Gastroesophageal sphincter (tissue), 4 donors: ENCODE measurements at regions not wholly inside any gene's neighbourhood (a gene's known extent, or its start where the extent isn't known, plus 50 kb on each side); places are given as distances from the start of the nearest gene placed in this dataset.

Source experiments
- ATAC-seq: fragments of 150-250 bp; one replicate; pipeline ENCODE4 v1.9.1; 2016; ENCODE audit warnings: mild to moderate bottlenecking, moderate library complexity
- H3K27ac ChIP-seq, 4 donors: fragments of 200-600 bp; sonication (generic) in 3 of 4; 1 replicate in 3 of 4; 2 replicates in 1 of 4; pipeline ENCODE4 v1.5.1; 2016 to 2019
- H3K27me3 ChIP-seq: fragments of 200-600 bp; sonication (generic); one replicate; pipeline ENCODE4 v1.5.1; 2019
- H3K36me3 ChIP-seq, 2 donors: fragments of 200-600 bp; sonication (generic); one replicate each; pipeline ENCODE4 v1.5.1; 2019; ENCODE audit warnings: control low read depth in 1 of 2
- H3K4me1 ChIP-seq, 3 donors: fragments of 200-600 bp; sonication (generic); 1 replicate in 2 of 3; 2 replicates in 1 of 3; pipeline ENCODE4 v1.5.1; 2016 to 2019; ENCODE audit warnings: control low read depth in 2 of 3
- H3K4me3 ChIP-seq, 2 donors: fragments of 200-600 bp; sonication (generic); one replicate each; pipeline ENCODE4 v1.5.1; 2019; ENCODE audit warnings: mild to moderate bottlenecking in 1 of 2, moderate library complexity in 1 of 2
- H3K9me3 ChIP-seq, 3 donors: fragments of 200-600 bp; sonication (generic); one replicate each; pipeline ENCODE4 v1.5.1; 2017 to 2019; ENCODE audit warnings: control low read depth in 2 of 3
- CTCF ChIP-seq, 4 experiments: fragments of 200-600 bp in 2 of 4; fragments of 450-650 bp in 2 of 4; sonication (generic) in 1 of 4; IDR thresholded peaks; one replicate each; pipeline ENCODE4 v1.5.1; 2017 to 2019; ENCODE audit warnings: antibody characterized with exemption in 4 of 4, mild to moderate bottlenecking in 2 of 4, moderate library complexity in 2 of 4
- EP300 ChIP-seq: sonication (generic); formaldehyde crosslinking; IDR thresholded peaks from one replicate; pipeline ENCODE4 v1.6.1; 2017; ENCODE audit warnings: antibody characterized with exemption, mild to moderate bottlenecking
- POLR2A ChIP-seq, 2 donors: fragments of 450-650 bp; IDR thresholded peaks; one replicate each; pipeline ENCODE4 v1.6.1; 2017; ENCODE audit warnings: antibody characterized with exemption in 2 of 2, mild to moderate bottlenecking in 2 of 2, moderate library complexity in 1 of 2
- POLR2AphosphoS5 ChIP-seq: sonication (generic); formaldehyde crosslinking; IDR thresholded peaks from one replicate; pipeline ENCODE4 v1.6.1; 2017; ENCODE audit warnings: antibody characterized with exemption
- WGBS, 2 donors: methylation state at CpG; one replicate each; pipeline ENCODE4 v1.1.5; 2018; ENCODE audit warnings: low coverage in 1 of 2; 5-methylcytosine and 5-hydroxymethylcytosine counted together

DNA sequence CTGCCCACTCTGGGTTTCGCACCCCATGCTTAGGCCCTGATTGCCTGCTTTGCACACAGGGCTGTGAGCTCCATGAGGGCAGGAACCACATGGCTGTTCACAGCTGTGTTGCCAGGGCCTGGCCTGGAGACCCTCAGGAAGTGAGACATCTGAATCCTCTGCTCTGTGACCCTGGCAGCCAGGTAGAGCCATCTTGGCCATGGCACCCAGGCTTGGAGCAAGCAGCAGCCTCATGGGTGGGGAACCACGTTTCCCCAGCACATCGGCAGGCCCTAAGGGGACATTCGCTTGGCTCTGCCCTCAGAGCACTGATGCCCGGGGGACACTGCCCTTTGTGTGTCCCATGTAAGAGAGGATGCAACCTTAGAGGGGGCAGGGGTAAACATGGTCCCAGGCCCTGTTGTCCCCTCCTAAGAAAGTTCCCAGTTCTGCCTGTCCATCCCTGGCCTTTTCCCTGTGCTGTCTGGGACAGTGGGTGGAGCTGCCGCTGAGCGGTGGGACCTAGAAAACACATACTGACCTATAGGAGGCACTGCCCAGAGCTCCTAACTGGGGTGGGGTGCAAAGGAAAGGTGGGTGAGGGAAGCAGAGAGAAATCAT lies 144.1 kb upstream of the IER5L start:
- 53 to 87% methylated on average over 3 of the region's 7 CpGs for WGBS, 2 donors
- peaks cover 6 to 75% (median 46%) of the 10 kb centered on the region in 3 donors for H3K4me1 ChIP-seq
- no peaks in the 10 kb centered on the region for H3K36me3 ChIP-seq
- H3K9me3 ChIP-seq: no peaks in the 10 kb centered on the region
- no peak for TF ChIP-seq POLR2AphosphoS5
- no peak for TF ChIP-seq POLR2A (IDR thresholded peaks at IDR 0.05)
- no peak for TF ChIP-seq CTCF (IDR thresholded peaks at IDR 0.05)
- no peak for TF ChIP-seq EP300
- H3K4me3 ChIP-seq: peak overlapping the region in 1 of 2 donors; percentile 52
- no peaks in the 10 kb centered on the region for H3K27me3 ChIP-seq
- no peak for ATAC-seq
- peak overlapping the region in 3 of 4 donors; percentile 81 to 87 (median 85) for H3K27ac ChIP-seq

DNA sequence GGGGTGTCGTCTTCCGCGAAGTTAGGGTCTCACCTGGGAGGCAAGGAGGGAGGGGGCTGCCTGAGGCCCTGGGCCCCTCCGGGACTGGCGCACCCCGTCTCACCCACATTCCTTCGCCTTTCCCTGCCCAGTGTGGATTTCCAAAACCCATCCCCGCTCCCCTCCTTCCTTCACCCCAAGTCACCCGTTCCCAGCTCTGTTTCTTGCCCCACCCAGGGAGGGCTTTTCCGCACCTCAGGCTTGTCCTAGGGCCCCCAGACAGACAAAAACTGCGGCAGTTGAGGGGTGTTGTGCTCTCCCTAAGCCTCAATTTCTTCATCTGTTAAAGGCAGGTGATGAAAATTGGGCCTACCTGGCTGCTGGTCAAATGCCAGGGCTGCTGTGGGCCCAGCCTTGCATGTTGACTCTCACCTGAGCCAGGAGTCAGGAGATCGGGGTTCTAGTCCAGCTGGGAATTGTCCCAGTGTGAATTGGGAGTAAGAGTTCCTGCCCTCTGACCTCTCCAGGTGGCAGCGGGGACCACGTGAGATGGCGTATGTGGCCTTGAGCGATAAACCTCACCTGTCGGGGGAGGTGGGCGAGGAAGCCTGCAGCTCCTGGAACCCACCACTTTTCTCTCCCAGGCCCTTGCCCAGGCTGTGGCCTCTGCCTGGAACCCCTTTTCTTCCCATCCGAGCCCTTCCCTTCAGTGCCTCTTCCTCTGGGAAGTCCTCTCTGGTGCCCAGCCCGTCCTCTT lies 143.4 kb upstream of the IER5L start:
- no peak for ATAC-seq
- TF ChIP-seq POLR2A (IDR thresholded peaks at IDR 0.05) (no peak), EP300 (no peak), CTCF (IDR thresholded peaks at IDR 0.05) (no peak), POLR2AphosphoS5 (no peak)

GRCh38 chr9:129320575-129321285 lies 142.7 kb upstream of the IER5L start:
- Histone ChIP-seq H3K36me3 (no peaks in the 10 kb centered on the region), H3K9me3 (no peaks in the 10 kb centered on the region), H3K4me1 (peaks cover 6 to 89% (median 55%) of the 10 kb centered on the region in 3 donors), H3K4me3 (peak overlapping the region; percentile 15 to 52), H3K27me3 (no peaks in the 10 kb centered on the region), H3K27ac (peak overlapping the region; percentile 35 to 87 (median 83))
- TF ChIP-seq EP300: no peak
- TF ChIP-seq CTCF (IDR thresholded peaks at IDR 0.05): peak in 3 of 4 experiments; percentile 33 to 54 (median 50)
- TF ChIP-seq POLR2A (IDR thresholded peaks at IDR 0.05): peak in 1 of 2 donors; percentile 53
- ATAC-seq: peak; percentile 77
- 1 to 9% methylated on average over 9 to 11 of the region's 46 CpGs for WGBS, 2 donors

More for the DNA sequence above, 143.4 kb upstream of the IER5L start:
- WGBS, 2 donors: 90 to 100% methylated on average over 3 to 14 of the region's 20 CpGs
- H3K4me3 ChIP-seq: peak overlapping the region; percentile 15 to 52
- H3K27ac ChIP-seq: peak overlapping the region; percentile 3 to 87 (median 83)
- no peaks in the 10 kb centered on the region for H3K9me3 ChIP-seq
- no peaks in the 10 kb centered on the region for H3K27me3 ChIP-seq
- H3K4me1 ChIP-seq: peaks cover 6 to 82% (median 49%) of the 10 kb centered on the region in 3 donors
- H3K36me3 ChIP-seq: no peaks in the 10 kb centered on the region

DNA sequence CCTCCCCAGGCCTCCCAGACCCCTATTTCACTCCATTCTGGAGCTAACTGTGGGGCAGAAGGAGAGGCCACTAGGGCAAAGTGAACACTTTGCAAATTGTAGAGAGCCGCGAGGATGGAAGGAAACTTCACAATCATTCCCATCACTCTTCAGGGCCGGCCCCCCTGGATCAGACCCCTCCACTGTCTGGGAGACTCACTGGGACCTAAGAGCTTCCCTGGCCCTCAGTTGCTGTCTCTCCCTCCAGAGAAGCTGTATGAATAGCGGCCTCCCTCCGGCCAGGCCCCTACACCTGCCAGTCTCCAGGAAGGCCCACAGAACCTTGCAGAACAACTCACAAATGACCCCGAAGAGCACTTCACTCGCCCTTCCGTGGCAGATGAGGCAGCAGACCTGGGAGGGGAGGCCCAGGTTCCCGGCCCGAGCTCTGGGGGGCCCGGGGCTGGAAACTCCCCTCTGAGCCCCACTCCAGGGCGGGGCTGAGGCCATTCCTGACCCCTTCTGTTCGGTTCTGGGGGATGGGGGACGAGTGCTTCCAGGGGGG lies 141.9 kb upstream of the IER5L start:
- Histone ChIP-seq H3K27ac (peak overlapping the region; percentile 35 to 87 (median 83)), H3K9me3 (no peaks in the 10 kb centered on the region), H3K4me3 (peak overlapping the region in 1 of 2 donors; percentile 52), H3K27me3 (no peaks in the 10 kb centered on the region), H3K36me3 (no peaks in the 10 kb centered on the region), H3K4me1 (peaks cover 6 to 96% (median 55%) of the 10 kb centered on the region in 3 donors)
- ATAC-seq: no peak
- 18 to 20% methylated on average over 7 of the region's 14 CpGs for WGBS, 2 donors
- TF ChIP-seq EP300 (no peak), POLR2A (IDR thresholded peaks at IDR 0.05) (no peak), POLR2AphosphoS5 (no peak), CTCF (IDR thresholded peaks at IDR 0.05) (no peak)
